Activated naive CD8-positive, alpha-beta T cell treated with anti-CD3 and anti-CD28 coated beads, Interleukin-2, amount 50 U/mL, for 24 hours (primary cell): ENCODE measurements at regions not wholly inside any gene's neighbourhood (a gene's known extent, or its start where the extent isn't known, plus 50 kb on each side); places are given as distances from the start of the nearest gene placed in this dataset.
"Not testable (repeated sequence)": the region's sequence is repeated elsewhere in the genome, so short reads cannot be mapped to it uniquely, and the experiment has no call there.

Source experiments
- ATAC-seq: fragments of 150-1000 bp; cut with Tn5 transposase; one replicate; pipeline ENCODE4 v1.10.0; 2021
- DNase-seq: peaks from one replicate; pipeline ENCODE4 v3.0.0; 2021
- H3K27ac Mint-ChIP-seq: one replicate; pipeline ENCODE4 v1.8.0; 2021; ENCODE audit warnings: mild to moderate bottlenecking, mixed read lengths
- H3K27me3 Mint-ChIP-seq: one replicate; pipeline ENCODE4 v1.8.0; 2021; ENCODE audit warnings: mixed read lengths
- H3K36me3 Mint-ChIP-seq: one replicate; pipeline ENCODE4 v1.8.0; 2021; ENCODE audit warnings: low read depth, mixed read lengths
- H3K4me1 Mint-ChIP-seq: one replicate; pipeline ENCODE4 v1.8.0; 2021; ENCODE audit warnings: mixed read lengths
- H3K4me3 Mint-ChIP-seq: one replicate; pipeline ENCODE4 v1.8.0; 2021; ENCODE audit warnings: mild to moderate bottlenecking, moderate library complexity, mixed read lengths
- H3K9me3 Mint-ChIP-seq: one replicate; pipeline ENCODE4 v1.8.0; 2021; ENCODE audit warnings: mixed read lengths

DNA sequence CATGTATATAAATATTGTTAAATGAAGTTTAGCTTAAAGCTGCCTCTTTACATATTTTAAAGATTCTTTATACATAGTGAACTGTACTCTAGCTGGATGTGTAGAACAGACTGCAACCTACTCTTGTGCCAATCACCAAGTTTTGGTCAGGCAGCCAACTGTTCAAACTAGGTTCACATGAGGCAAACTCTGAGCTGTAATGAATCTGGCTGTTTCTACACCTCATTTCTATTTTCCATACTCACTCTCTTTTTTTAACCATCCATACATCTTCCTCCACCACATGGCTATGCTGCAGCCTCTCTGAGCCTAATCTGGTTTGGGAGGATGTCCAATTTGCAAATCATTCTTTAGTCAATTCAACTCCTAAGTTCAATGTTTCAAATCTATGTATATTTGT is 974.8 kb downstream of the CNTNAP5 start:
- peaks cover 4% of the 10 kb centered on the region for H3K9me3 Mint-ChIP-seq
- no peaks in the 10 kb centered on the region for H3K27me3 Mint-ChIP-seq
- DNase-seq, result no peak
- no peaks in the 10 kb centered on the region for H3K36me3 Mint-ChIP-seq
- H3K27ac Mint-ChIP-seq, result no peak overlapping the region
- no peaks in the 10 kb centered on the region for H3K4me1 Mint-ChIP-seq
- no peak for ATAC-seq
- no peak overlapping the region for H3K4me3 Mint-ChIP-seq

DNA sequence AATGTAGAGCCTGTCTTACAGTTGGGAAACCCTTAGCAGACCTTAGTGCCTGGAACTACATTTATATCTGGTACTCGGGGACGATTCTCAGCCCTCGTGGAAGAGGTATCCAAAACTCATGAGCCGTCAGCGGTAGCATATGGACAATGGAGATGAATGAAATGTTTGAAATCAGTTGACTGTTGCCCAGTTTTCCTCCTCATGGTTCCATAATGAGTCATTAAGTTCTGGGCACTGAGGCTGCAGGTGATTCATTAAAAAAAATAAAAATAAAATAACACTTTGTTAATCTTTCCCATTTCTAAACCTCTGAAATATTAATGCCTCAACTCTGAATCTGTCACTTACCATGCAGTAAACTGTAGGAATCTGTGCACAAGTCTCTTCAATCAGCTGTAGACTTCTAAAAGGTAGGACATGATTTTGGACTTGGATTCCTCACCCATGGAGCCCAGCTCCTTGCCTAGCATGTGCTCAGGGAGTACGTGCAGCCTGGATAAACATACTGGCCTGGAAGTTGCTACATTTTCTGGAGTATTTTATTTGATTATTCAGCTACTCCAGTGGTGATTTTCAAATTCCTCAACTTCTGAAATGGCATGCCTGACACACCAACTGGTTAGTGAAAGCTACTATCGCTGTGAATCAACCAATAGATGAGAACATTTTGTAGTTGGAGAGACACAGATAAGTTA is 979.2 kb downstream of the CNTNAP5 start:
- no peaks in the 10 kb centered on the region for H3K9me3 Mint-ChIP-seq
- H3K27ac Mint-ChIP-seq, result no peak overlapping the region
- no peaks in the 10 kb centered on the region for H3K4me1 Mint-ChIP-seq
- no peaks in the 10 kb centered on the region for H3K36me3 Mint-ChIP-seq
- DNase-seq (no peak), ATAC-seq (no peak)
- H3K27me3 Mint-ChIP-seq, result no peaks in the 10 kb centered on the region
- no peak overlapping the region for H3K4me3 Mint-ChIP-seq

DNA sequence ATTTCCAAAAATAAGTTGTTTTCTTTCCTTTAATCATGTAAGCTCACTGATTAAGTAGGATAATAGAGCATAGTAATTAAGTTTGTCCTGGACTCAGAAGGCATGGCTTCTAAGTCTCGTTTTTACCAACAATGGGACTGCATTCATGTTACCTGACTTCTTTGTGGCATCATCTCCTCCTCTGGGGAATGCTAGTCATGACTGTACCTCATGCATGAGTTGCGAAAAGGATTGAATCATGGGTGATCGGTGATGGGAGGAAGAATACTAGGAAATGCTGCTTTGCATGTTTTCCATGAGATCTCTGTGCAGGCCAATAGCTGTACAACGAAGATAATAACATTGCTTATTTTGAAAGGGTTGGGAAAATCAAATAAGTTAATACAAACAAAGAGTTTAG is 981.6 kb downstream of the CNTNAP5 start:
- no peaks in the 10 kb centered on the region for H3K27me3 Mint-ChIP-seq
- peaks cover 5% of the 10 kb centered on the region for H3K9me3 Mint-ChIP-seq
- H3K36me3 Mint-ChIP-seq, result no peaks in the 10 kb centered on the region
- DNase-seq (no peak), ATAC-seq (no peak)
- no peak overlapping the region for H3K27ac Mint-ChIP-seq
- no peak overlapping the region for H3K4me3 Mint-ChIP-seq
- no peaks in the 10 kb centered on the region for H3K4me1 Mint-ChIP-seq

DNA sequence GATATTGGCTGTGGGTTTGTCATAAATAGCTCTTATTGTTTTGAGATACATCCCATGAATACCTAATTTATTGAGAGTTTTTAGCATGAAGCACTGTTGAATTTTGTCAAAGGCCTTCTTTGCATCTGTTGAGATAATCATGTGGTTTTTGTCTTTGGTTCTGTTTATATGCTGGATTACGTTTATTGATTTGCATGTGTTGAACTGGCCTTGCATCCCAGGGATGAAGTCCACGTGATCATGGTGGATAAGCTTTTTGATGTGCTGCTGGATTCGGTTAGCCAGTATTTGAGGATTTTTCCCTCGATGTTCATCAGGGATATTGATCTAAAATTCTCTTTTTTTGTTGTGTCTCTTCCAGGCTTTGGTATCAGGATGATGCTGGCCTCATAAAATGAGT is 1003.6 kb downstream of the CNTNAP5 start:
- not testable (repeated sequence) for ATAC-seq, H3K27me3 Mint-ChIP-seq, H3K4me3 Mint-ChIP-seq, H3K4me1 Mint-ChIP-seq, H3K27ac Mint-ChIP-seq, H3K36me3 Mint-ChIP-seq, DNase-seq
- H3K9me3 Mint-ChIP-seq, result peaks cover 46% of the 10 kb centered on the region

DNA sequence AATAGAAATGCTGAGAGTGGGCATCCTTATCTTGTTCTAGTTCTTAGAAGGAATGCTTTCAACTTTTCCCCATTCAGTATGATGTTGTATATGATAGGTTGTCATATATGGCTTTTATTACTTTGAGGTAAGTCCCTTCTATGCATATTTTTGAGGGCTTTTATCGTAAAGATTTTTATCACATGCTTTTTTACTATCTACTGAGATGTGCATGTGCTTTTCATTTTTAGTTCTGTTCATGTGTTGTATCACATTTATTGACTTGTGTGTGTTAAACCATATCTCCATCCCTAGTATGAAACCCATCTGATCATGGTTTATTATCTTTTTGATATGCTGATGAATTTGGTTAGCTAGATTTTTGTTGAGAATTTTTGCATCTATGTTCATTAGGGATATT is 1008.8 kb downstream of the CNTNAP5 start:
- DNase-seq, result no peak
- no peak for ATAC-seq
- Mint-ChIP-seq H3K27me3 (no peaks in the 10 kb centered on the region), H3K4me3 (no peak overlapping the region), H3K36me3 (no peaks in the 10 kb centered on the region), H3K27ac (no peak overlapping the region), H3K9me3 (peaks cover 48% of the 10 kb centered on the region), H3K4me1 (no peaks in the 10 kb centered on the region)

DNA sequence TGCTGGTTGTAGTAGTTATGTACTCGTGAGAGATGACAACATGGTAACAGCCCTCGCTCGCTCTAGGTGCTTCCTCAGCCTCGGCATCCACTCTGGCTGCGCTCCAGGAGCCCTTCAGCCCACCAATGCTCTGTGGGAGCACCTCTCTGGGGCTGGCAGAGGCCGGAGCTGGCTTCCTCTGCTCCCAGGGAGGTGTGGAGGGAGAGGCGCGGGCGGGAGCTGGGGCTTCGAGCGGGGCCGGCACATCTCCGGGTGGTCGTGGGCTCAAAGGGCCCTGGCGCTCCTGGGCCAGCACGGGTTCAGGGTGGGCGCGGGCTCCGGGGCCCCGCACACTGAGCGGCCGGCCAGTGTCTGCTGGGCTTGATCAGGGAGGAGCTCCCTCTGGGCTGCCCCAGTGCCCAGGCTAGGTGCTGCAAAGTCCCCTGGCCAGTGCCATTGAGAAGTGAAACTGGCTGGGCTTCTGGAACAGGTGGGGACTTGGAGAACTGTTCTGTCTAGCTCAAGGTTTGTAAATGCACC is 1012.1 kb downstream of the CNTNAP5 start:
- no peak overlapping the region for H3K27ac Mint-ChIP-seq
- no peaks in the 10 kb centered on the region for H3K36me3 Mint-ChIP-seq
- ATAC-seq (no peak), DNase-seq (no peak)
- no peaks in the 10 kb centered on the region for H3K4me1 Mint-ChIP-seq
- H3K27me3 Mint-ChIP-seq, result no peaks in the 10 kb centered on the region
- H3K9me3 Mint-ChIP-seq, result peaks cover 38% of the 10 kb centered on the region
- no peak overlapping the region for H3K4me3 Mint-ChIP-seq

DNA sequence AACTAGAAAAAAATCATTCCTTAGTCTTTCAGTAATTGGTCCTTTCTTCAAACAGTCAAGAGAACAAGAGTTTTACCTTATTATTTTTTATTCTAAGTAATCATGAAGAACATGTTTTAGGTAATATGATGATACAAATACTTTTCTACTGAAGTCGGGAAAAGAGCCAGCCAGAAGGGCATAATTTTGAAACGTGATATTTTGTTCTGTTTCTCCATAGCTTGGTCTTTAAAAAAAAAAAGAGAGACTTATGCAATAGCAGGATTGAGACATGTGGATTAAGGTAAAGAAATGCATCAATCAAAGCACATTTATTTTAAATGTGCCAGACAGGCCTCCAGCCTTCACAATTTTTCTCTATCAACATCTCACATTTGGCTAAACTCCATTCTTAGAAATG is 1016.8 kb downstream of the CNTNAP5 start:
- Mint-ChIP-seq H3K36me3 (no peaks in the 10 kb centered on the region), H3K27me3 (no peaks in the 10 kb centered on the region), H3K4me1 (no peaks in the 10 kb centered on the region), H3K27ac (no peak overlapping the region), H3K4me3 (no peak overlapping the region), H3K9me3 (peaks cover 11% of the 10 kb centered on the region)
- ATAC-seq, result no peak
- no peak for DNase-seq

DNA sequence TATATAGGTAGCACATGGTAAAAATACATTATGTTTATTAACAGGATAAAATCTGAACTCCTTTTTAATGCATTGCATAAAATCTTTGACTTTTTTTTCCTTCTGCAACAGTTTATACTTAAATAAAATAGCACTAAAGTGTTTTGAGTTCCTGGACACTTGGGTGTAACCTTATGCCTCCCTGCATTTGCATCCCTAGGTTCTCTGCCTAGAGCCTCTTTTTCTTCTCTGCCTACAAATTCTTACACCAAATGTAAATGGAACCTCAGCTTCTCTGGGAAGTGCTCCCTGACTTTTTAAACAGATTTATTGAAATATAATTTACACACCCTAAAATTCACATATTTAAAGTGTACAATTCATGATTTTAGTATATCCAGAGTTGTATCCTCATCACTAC is 1017.6 kb downstream of the CNTNAP5 start:
- Mint-ChIP-seq H3K9me3 (peaks cover 11% of the 10 kb centered on the region), H3K4me3 (no peak overlapping the region), H3K4me1 (no peaks in the 10 kb centered on the region), H3K27ac (no peak overlapping the region), H3K36me3 (no peaks in the 10 kb centered on the region), H3K27me3 (no peaks in the 10 kb centered on the region)
- no peak for DNase-seq
- no peak for ATAC-seq

DNA sequence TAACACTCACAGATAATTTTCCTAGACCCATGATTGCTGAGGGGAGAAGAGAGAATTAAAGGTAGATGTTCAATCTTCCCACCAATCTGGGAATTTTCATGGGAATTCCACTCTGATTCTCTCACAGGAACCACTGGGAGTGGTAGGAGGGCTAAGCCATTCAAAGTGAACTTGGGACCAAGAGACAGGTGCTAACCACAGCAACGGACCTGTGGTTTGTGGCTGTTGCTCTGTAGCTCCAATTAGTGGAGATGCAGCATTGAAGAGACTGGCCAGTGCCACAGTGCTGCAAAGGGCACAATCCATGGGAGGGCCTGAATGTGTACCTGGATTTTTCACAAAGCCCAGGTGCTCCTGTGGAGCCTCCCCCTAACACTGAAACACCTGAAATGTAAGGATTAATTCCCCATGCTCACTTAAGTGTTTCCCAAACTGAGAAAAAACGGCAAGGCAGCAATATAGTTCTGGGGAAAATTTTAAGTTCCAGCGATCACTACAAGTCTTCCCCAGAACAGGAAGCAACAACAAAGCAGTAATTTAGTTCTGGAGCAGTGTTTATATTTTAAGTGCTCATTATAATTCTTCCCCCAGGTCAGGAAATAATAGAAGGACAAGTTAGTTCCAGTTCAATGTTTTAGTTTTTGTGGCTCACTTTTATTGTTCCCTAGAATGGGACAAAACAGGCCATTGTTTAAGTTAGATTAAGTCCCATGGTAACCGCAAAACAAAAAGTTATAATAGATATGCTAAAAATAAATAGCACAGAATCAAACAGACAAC is 1045.8 kb downstream of the CNTNAP5 start:
- Mint-ChIP-seq H3K4me3 (no peak overlapping the region), H3K36me3 (no peaks in the 10 kb centered on the region), H3K9me3 (peaks cover 14% of the 10 kb centered on the region), H3K27ac (no peak overlapping the region), H3K27me3 (no peaks in the 10 kb centered on the region), H3K4me1 (no peaks in the 10 kb centered on the region)
- ATAC-seq (no peak), DNase-seq (no peak)

DNA sequence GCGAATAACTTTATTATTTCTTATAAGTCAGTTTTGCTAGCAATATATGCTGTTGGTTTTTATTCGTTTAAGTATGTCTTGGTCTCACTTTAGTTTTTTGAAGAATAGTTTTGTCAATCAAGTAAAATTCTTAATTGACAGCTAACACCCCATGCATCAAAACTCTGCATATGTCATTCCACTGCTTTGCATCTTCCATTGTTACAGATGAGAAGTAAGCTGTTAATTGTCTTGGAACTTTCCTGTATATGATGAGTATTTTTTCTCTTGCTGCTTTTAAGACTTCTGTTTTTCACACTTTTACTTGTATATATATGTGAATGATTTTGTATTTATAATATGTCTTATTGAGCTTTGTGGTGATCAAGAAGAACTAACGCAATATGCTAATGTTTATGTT is 1048.4 kb downstream of the CNTNAP5 start:
- H3K27ac Mint-ChIP-seq, result no peak overlapping the region
- H3K4me3 Mint-ChIP-seq, result no peak overlapping the region
- H3K27me3 Mint-ChIP-seq, result no peaks in the 10 kb centered on the region
- no peaks in the 10 kb centered on the region for H3K36me3 Mint-ChIP-seq
- ATAC-seq (no peak), DNase-seq (no peak)
- H3K9me3 Mint-ChIP-seq, result peaks cover 17% of the 10 kb centered on the region
- H3K4me1 Mint-ChIP-seq, result no peaks in the 10 kb centered on the region

DNA sequence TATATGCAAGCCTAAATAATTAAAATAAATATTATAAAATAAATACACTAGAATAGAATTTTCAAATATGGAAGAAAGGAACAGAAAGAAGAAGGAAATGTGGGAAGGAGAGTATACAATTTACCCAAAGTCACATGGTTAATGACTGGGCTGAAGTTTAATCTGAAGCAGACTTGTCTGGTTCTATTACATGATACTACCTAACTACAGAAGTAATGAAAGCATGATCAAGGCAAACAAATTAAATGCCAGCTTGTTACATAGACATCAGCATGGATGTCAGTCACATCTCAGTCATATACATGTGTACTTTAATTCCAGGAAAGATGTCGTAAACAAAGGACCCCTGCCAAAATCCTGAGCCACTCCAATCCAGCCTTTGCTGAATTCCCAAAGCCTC is 1060.8 kb downstream of the CNTNAP5 start:
- peaks cover 9% of the 10 kb centered on the region for H3K9me3 Mint-ChIP-seq
- H3K27ac Mint-ChIP-seq, result no peak overlapping the region
- H3K36me3 Mint-ChIP-seq, result no peaks in the 10 kb centered on the region
- H3K4me1 Mint-ChIP-seq, result no peaks in the 10 kb centered on the region
- no peak for ATAC-seq
- DNase-seq, result no peak
- no peaks in the 10 kb centered on the region for H3K27me3 Mint-ChIP-seq
- no peak overlapping the region for H3K4me3 Mint-ChIP-seq

DNA sequence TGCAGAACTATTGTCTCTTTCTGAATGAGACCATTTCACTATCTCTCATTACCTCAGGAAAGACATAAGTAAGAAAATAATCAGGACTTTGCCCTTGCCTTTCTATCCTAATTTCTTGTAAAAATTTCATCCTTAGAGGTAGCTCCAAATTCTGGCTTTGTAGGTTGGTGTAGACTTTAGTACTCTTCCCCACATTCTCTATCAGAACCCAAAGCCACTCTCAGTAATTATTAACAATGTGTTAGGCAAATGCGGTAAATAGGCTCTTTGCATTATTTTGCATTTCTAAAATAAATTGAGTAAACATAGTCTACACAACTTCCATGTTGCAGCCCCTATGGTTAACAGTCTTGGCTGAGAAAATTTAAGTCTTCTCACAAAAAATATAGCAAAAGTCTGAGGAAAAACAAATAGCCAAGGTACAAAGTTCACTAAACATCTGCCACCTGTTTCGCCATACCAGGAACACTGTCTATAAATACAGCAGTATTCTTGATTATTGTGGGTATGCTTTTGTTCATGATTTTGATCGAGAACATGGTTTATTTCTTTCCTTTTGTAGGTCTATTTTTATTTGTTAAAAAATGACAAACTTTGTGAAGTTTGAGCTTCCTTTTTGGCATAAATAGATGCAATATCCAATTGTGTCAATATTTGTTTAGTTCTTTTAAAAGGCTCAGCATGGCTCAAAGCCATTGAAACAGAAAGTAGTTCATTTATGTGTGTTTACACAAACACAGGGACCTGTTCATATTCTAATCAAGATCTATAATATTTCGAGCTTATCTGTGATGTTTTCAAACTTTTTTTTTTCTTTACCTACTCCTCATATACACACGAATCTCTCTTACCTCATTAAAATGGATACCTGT is 1061.5 kb downstream of the CNTNAP5 start:
- Mint-ChIP-seq H3K27me3 (no peaks in the 10 kb centered on the region), H3K9me3 (peaks cover 9% of the 10 kb centered on the region), H3K4me3 (no peak overlapping the region), H3K36me3 (no peaks in the 10 kb centered on the region), H3K4me1 (no peaks in the 10 kb centered on the region), H3K27ac (no peak overlapping the region)
- ATAC-seq, result no peak
- no peak for DNase-seq

DNA sequence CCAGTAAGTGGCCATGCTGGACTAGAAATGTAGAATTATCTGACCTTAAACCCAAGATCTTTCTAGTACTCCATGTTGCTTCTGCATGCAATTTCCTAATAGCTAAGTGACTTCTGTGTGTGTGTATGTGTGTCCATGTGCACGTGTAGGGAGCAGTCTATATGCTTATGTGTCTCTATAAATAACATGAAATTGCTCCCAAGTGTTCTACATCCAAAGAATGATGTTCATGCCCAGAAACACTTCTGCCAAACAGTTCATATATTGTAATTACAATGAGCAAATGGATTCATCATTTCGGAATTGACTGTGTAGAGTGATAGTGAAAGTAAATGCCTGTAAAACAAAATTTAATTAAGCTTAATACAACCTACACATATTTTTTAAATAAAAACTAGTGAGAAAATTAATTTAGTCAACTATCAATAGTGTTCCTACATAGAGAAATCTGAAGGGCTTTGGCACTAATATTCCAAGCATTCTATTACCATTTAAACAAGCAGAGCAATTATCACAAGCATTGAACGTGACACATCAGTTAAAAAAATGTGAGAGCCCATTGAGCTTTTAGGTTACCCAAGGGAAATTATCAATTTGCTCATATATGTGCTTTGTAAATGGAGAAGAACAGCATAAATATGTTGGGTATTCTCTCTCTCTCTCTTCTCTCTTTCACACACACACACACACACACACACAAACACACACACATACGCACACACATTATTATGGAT is 1067.4 kb downstream of the CNTNAP5 start:
- DNase-seq (no peak), ATAC-seq (no peak)
- Mint-ChIP-seq H3K36me3 (no peaks in the 10 kb centered on the region), H3K27ac (no peak overlapping the region), H3K4me3 (no peak overlapping the region), H3K9me3 (peaks cover 13% of the 10 kb centered on the region), H3K27me3 (no peaks in the 10 kb centered on the region), H3K4me1 (no peaks in the 10 kb centered on the region)

DNA sequence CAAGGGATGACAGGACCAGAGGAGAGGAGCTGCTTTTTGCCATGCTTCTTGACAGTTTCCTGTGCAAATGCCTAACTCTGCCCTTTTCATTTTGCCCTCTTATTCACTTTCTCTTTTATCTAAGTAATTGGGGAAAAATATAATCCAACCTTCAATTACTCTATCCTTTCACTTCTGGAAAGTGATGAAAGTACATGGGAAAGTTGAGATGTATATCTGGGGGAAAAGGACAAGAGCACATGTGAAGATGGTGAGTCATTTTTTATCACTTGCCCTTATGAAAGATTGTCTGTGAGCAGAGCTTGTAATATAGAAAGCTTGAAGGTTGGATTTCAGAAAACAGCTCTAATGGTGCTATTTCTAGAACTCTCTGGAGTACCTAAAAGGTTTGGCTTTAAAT is 1070.7 kb downstream of the CNTNAP5 start:
- Mint-ChIP-seq H3K27ac (no peak overlapping the region), H3K4me3 (no peak overlapping the region), H3K27me3 (no peaks in the 10 kb centered on the region), H3K9me3 (peaks cover 13% of the 10 kb centered on the region), H3K4me1 (no peaks in the 10 kb centered on the region), H3K36me3 (no peaks in the 10 kb centered on the region)
- ATAC-seq (no peak), DNase-seq (no peak)
